ENCODE measurements at regions not wholly inside any gene's neighbourhood (a gene's known extent, or its start where the extent isn't known, plus 50 kb on each side); places are given as distances from the start of the nearest gene placed in this dataset.

DNA sequence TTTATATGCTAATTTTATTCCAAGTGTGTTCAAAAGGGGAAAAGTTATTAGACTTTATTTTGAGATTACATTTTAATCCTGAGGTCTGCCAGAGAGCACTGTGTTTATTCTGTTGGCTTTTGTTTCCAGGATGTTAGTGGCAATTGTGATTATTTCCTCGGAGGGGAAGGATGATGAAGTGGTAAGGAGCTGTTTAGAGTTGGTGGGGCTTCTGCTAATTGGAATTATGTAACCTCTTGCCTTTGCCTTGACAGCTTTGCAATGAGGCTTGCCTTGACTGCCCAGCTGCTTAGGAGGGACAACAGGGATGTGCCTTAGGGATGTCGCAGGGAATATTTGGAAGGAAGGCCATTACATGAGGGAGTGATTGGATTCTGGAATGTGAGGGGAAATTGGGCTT is 89.7 kb upstream of the E2F8 start:
- ChIA-PET CTCF (no interaction called here), POLR2A (no interaction called here)
- TF ChIP-seq CTCF (IDR thresholded peaks at IDR 0.05; ENCODE audit: insufficient read depth in 1 of 2, low read depth in 1 of 2, low read length in 1 of 2, severe bottlenecking in 1 of 2, unreplicated experiment in 1 of 2) = no peak
- H3K36me3 ChIP-seq (ENCODE audit: control insufficient read depth, insufficient read depth, low read length) = no peaks in the 10 kb centered on the region
- no peak overlapping the region for H3K4me3 ChIP-seq (ENCODE audit: low read depth, low read length)
- H3K36me3 Mint-ChIP-seq (ENCODE audit: insufficient read depth, unreplicated experiment) = no peaks in the 10 kb centered on the region
- no peaks in the 10 kb centered on the region for H3K4me1 ChIP-seq
- no peaks in the 10 kb centered on the region for H3K9me3 ChIP-seq
- DNase-seq = no peak
- no peaks in the 10 kb centered on the region for H3K9me3 Mint-ChIP-seq (ENCODE audit: unreplicated experiment)
- H3K27ac Mint-ChIP-seq (ENCODE audit: unreplicated experiment) = no peak overlapping the region
- no peak overlapping the region for H3K4me3 Mint-ChIP-seq (ENCODE audit: unreplicated experiment)
- no peaks in the 10 kb centered on the region for H3K27me3 Mint-ChIP-seq (ENCODE audit: insufficient read depth, unreplicated experiment)
- no peaks in the 10 kb centered on the region for H3K4me1 Mint-ChIP-seq (ENCODE audit: low read depth, unreplicated experiment)
- H3K27me3 ChIP-seq (replicated peaks; ENCODE audit: control insufficient read depth, insufficient read depth, low read length) = no peaks in the 10 kb centered on the region
- no TSS peak for BruUV-seq (replicated peaks)
- intact Hi-C loops (cut with micrococcal nuclease; ENCODE audit: unreplicated experiment) = no loop called here

DNA sequence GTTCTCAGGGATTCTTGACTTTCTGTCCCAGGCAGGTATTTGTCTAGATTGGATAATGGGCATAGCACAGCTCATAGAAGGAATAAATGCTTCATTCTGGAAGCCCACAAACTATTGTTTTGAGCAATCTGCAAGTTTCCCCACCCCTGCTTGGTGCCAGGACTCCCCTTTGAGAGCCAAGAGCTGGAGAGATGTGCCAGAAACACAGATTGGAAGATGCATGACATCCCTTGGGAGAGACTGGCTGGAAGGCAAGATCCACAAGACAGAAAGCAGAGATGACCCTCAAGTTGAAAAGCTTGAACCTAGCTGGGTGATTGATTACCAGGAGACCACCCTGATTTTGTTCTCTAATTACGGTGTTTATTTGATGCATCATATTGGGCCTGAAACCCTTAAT is 89.2 kb upstream of the E2F8 start:
- H3K4me1 Mint-ChIP-seq (ENCODE audit: low read depth, unreplicated experiment) = no peaks in the 10 kb centered on the region
- no peaks in the 10 kb centered on the region for H3K9me3 Mint-ChIP-seq (ENCODE audit: unreplicated experiment)
- Histone ChIP-seq H3K4me3 (ENCODE audit: low read depth, low read length) (no peak overlapping the region), H3K36me3 (ENCODE audit: control insufficient read depth, insufficient read depth, low read length) (no peaks in the 10 kb centered on the region), H3K9me3 (no peaks in the 10 kb centered on the region), H3K27me3 (replicated peaks; ENCODE audit: control insufficient read depth, insufficient read depth, low read length) (no peaks in the 10 kb centered on the region), H3K4me1 (no peaks in the 10 kb centered on the region)
- CTCF ChIA-PET = no interaction called here
- no peak overlapping the region for H3K27ac Mint-ChIP-seq (ENCODE audit: unreplicated experiment)
- intact Hi-C loops (cut with micrococcal nuclease; ENCODE audit: unreplicated experiment) = loop anchor here (5.0 kb wide), 1 partner anchor 87 kb away; no protein-coding TSS in a partner anchor
- no peak for TF ChIP-seq CTCF (IDR thresholded peaks at IDR 0.05; ENCODE audit: insufficient read depth in 1 of 2, low read depth in 1 of 2, low read length in 1 of 2, severe bottlenecking in 1 of 2, unreplicated experiment in 1 of 2)
- H3K36me3 Mint-ChIP-seq (ENCODE audit: insufficient read depth, unreplicated experiment) = no peaks in the 10 kb centered on the region
- H3K4me3 Mint-ChIP-seq (ENCODE audit: unreplicated experiment) = no peak overlapping the region
- POLR2A ChIA-PET = no interaction called here
- no peaks in the 10 kb centered on the region for H3K27me3 Mint-ChIP-seq (ENCODE audit: insufficient read depth, unreplicated experiment)
- DNase-seq = no peak
- BruUV-seq (replicated peaks) = no TSS peak

GRCh38 chr11:19328586-19329311 is 88.0 kb upstream of the E2F8 start:
- BruUV-seq (replicated peaks) = no TSS peak
- DNase-seq = no peak
- no peaks in the 10 kb centered on the region for H3K36me3 Mint-ChIP-seq (ENCODE audit: insufficient read depth, unreplicated experiment)
- no peaks in the 10 kb centered on the region for H3K9me3 ChIP-seq
- intact Hi-C loops (cut with micrococcal nuclease; ENCODE audit: unreplicated experiment) = loop anchor here (5.0 kb wide), 1 partner anchor 89 kb away; no protein-coding TSS in a partner anchor
- no peaks in the 10 kb centered on the region for H3K27me3 ChIP-seq (replicated peaks; ENCODE audit: control insufficient read depth, insufficient read depth, low read length)
- H3K27me3 Mint-ChIP-seq (ENCODE audit: insufficient read depth, unreplicated experiment) = no peaks in the 10 kb centered on the region
- no peaks in the 10 kb centered on the region for H3K4me1 ChIP-seq
- H3K27ac Mint-ChIP-seq (ENCODE audit: unreplicated experiment) = no peak overlapping the region
- H3K4me1 Mint-ChIP-seq (ENCODE audit: low read depth, unreplicated experiment) = no peaks in the 10 kb centered on the region
- no peak overlapping the region for H3K4me3 ChIP-seq (ENCODE audit: low read depth, low read length)
- H3K9me3 Mint-ChIP-seq (ENCODE audit: unreplicated experiment) = no peaks in the 10 kb centered on the region
- no peak for TF ChIP-seq CTCF (IDR thresholded peaks at IDR 0.05; ENCODE audit: insufficient read depth in 1 of 2, low read depth in 1 of 2, low read length in 1 of 2, severe bottlenecking in 1 of 2, unreplicated experiment in 1 of 2)
- ChIA-PET CTCF (interaction anchor here (1.2 kb wide), 1 partner anchor 69 kb away, joined by 4 read pairs; no protein-coding TSS in a partner anchor), POLR2A (no interaction called here)
- no peak overlapping the region for H3K4me3 Mint-ChIP-seq (ENCODE audit: unreplicated experiment)
- H3K36me3 ChIP-seq (ENCODE audit: control insufficient read depth, insufficient read depth, low read length) = no peaks in the 10 kb centered on the region

Measured in Caco-2 (cell line).